Nephron progenitor cell (in vitro differentiated cells): ENCODE measurements at regions not wholly inside any gene's neighbourhood (a gene's known extent, or its start where the extent isn't known, plus 50 kb on each side); places are given as distances from the start of the nearest gene placed in this dataset.

ENCODE experiments used
- DNase-seq: peaks from one replicate; pipeline ENCODE4 v3.0.0; 2021
- H3K27ac Mint-ChIP-seq: 2 replicates; pipeline ENCODE4 v1.8.0; 2021; ENCODE audit warnings: mild to moderate bottlenecking, moderate library complexity, mixed read lengths
- H3K27me3 Mint-ChIP-seq: 2 replicates; pipeline ENCODE4 v1.8.0; 2021; ENCODE audit warnings: mild to moderate bottlenecking, low read depth, mixed read lengths; ENCODE audit not compliant: poor library complexity
- H3K36me3 Mint-ChIP-seq: 2 replicates; pipeline ENCODE4 v1.8.0; 2021; ENCODE audit warnings: low read depth, mixed read lengths
- H3K4me1 Mint-ChIP-seq: 2 replicates; pipeline ENCODE4 v1.8.0; 2021; ENCODE audit warnings: mixed read lengths
- H3K4me3 Mint-ChIP-seq: 2 replicates; pipeline ENCODE4 v1.8.0; 2021; ENCODE audit warnings: mild to moderate bottlenecking, moderate library complexity, mixed read lengths
- H3K9me3 Mint-ChIP-seq: 2 replicates; pipeline ENCODE4 v1.8.0; 2021; ENCODE audit warnings: mild to moderate bottlenecking, moderate library complexity, mixed read lengths
- TF ChIP-seq, protein P1 (sequence below): fragments of 200-600 bp; sonication (generic); IDR thresholded peaks from 2 replicates; pipeline ENCODE4 v1.5.0; 2021; ENCODE audit warnings: antibody characterized with exemption

DNA sequence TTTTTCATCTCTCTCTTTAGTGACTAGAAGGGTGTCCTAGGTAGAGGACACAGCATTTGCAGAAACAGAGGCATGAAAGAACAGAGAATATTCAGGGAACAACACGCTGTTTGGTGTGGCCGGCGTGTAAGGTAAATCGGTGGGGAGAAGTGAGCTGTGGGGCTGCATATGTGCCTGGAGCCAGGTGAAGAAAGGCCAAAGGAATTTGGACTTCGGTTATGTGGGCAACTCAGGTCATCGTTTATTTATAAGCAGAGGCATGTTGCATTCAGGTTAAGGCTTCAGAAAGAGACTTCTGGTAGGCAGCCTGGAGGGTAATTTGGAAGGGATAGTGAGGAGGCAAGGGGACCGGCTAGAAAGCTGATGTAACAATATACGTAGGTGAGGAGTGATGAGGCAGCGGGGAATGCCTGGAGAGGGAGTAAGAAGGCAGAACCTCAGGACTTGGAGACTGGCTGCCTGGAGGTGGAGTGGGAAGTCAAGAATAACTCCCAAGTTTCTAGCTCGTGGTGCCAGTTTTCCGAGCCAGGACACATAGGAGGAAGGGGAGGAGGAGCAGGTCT, 64.1 kb upstream of the ACOT11 start:
- Mint-ChIP-seq H3K4me1 (peaks cover 77% of the 10 kb centered on the region), H3K27ac (peak overlapping the region; percentile 7), H3K9me3 (no peaks in the 10 kb centered on the region), H3K36me3 (no peaks in the 10 kb centered on the region), H3K27me3 (peaks cover 26% of the 10 kb centered on the region), H3K4me3 (no peak overlapping the region)
- DNase-seq, result no peak
- TF ChIP-seq, protein P1, sequence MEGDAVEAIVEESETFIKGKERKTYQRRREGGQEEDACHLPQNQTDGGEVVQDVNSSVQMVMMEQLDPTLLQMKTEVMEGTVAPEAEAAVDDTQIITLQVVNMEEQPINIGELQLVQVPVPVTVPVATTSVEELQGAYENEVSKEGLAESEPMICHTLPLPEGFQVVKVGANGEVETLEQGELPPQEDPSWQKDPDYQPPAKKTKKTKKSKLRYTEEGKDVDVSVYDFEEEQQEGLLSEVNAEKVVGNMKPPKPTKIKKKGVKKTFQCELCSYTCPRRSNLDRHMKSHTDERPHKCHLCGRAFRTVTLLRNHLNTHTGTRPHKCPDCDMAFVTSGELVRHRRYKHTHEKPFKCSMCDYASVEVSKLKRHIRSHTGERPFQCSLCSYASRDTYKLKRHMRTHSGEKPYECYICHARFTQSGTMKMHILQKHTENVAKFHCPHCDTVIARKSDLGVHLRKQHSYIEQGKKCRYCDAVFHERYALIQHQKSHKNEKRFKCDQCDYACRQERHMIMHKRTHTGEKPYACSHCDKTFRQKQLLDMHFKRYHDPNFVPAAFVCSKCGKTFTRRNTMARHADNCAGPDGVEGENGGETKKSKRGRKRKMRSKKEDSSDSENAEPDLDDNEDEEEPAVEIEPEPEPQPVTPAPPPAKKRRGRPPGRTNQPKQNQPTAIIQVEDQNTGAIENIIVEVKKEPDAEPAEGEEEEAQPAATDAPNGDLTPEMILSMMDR, result no peak

DNA sequence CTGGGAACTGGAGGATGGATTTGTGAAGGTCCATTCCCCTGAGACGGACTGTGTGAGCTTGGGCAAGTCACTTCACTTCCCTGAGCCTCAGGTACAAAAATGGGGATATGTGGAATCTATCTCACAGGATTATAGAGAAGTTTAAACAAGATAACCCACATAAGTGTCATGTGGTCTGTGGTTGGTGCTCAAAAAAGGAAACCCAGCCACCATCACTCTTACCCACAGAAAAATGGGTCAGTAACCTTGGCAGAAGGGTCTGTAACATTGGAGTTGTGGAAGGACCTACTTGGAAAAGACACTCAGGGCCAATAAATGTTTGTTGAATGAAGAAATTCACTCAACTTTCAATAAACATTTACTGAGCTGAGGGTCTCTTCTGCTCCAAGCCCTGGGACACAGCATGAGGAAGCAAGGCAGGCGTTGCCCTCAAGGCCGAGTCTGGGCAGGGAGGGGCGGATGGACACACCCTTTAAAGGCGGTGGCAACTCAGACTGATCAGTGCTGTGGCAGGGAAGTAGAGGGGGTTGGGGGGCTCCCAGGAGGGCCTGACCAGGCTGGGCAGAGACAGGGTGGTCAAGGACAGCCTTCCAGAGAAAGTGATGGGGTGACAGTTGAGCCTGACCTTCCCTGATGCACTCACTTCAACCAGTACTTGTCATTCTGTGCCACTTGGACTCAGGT, 66.7 kb upstream of the ACOT11 start:
- Mint-ChIP-seq H3K4me3 (peak overlapping the region; percentile 16), H3K27me3 (peaks cover 21% of the 10 kb centered on the region), H3K27ac (peak overlapping the region; percentile 76), H3K36me3 (no peaks in the 10 kb centered on the region), H3K9me3 (no peaks in the 10 kb centered on the region), H3K4me1 (peaks cover 81% of the 10 kb centered on the region)
- TF ChIP-seq, protein P1, result no peak
- DNase-seq, result no peak

DNA sequence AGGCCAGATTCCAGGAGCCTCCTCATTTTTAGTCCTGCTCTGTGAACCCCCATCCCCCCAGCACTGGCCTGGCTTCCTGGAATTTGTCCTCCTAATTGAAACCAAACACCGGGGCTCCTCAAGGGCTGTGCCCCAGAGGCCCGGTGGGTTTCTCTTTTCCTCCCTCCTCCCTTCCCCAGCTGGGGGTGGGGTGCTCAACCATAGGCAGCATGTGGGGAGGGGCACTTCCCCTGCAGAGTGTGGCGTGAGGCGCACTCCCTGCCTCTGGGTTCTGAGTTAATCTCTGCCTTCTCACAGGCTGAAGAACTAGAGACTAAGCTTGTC, 67.5 kb upstream of the ACOT11 start:
- Mint-ChIP-seq H3K9me3 (no peaks in the 10 kb centered on the region), H3K4me3 (peak overlapping the region; percentile 50), H3K27ac (peak overlapping the region; percentile 93), H3K27me3 (peaks cover 15% of the 10 kb centered on the region), H3K36me3 (no peaks in the 10 kb centered on the region), H3K4me1 (peaks cover 82% of the 10 kb centered on the region)
- TF ChIP-seq, protein P1, result no peak
- peak; percentile 62 for DNase-seq

DNA sequence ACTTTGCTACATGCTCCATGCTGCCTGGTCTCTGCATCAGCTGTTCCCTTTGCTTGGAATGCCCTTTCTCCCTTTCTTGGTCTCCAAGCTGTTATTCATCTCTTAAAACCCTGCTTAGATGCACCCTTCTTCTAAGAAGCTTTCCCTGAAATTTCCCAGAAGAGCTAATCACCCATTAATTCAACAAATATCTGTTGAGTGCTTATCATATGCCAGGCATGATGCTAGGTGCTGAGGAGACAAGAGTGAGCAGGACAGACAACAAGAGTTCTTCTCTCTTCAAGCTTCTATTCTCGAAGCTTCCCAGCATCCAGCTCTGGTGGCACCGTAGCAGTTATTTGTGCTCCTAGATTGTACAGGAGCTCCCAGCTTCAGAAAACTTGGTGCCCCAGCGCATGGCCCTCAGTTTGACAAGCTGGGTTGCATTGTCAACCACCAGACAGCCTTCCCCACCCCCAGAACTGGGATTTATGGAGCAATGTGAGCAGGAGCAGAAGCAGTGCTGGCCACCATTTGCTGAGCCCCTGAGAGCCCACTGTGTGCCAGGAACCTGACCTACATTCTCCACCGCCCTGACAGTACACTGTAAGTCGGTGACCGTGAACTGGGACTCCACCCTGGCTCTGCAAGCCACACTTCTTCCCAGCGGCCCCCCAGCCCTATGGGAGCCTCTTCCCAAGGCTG, 68.0 kb upstream of the ACOT11 start:
- Mint-ChIP-seq H3K27ac (peak overlapping the region; percentile 93), H3K36me3 (no peaks in the 10 kb centered on the region), H3K27me3 (peaks cover 10% of the 10 kb centered on the region), H3K4me3 (peak overlapping the region; percentile 50), H3K4me1 (peaks cover 82% of the 10 kb centered on the region), H3K9me3 (no peaks in the 10 kb centered on the region)
- TF ChIP-seq, protein P1, result no peak
- DNase-seq, result no peak

DNA sequence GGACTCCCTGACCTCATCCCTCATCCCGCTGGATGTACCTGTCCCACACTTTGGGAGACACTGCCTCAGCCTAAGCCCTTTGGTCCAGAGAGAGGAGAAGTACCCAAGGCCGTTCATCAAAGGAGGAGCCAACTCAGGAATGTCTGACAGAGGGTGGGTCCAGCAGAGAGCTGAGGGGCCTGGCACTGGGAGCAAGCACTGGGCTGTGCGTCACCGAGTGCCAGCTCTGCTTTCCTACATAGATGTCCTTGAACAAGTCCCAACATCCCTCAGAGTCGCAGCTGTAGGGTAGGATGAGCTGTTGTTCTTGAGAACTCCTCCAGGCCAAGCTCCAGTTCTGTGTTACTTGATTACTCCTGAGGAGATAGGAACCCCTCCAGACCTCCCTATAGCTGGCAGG, 68.8 kb upstream of the ACOT11 start:
- peaks cover 79% of the 10 kb centered on the region for H3K4me1 Mint-ChIP-seq
- TF ChIP-seq, protein P1, result no peak
- no peaks in the 10 kb centered on the region for H3K36me3 Mint-ChIP-seq
- no peaks in the 10 kb centered on the region for H3K9me3 Mint-ChIP-seq
- peak overlapping the region; percentile 93 for H3K27ac Mint-ChIP-seq
- H3K27me3 Mint-ChIP-seq, result peaks cover 9% of the 10 kb centered on the region
- DNase-seq, result no peak
- no peak overlapping the region for H3K4me3 Mint-ChIP-seq
